A673 (cell line): ENCODE measurements at regions not wholly inside any gene's neighbourhood (a gene's known extent, or its start where the extent isn't known, plus 50 kb on each side); places are given as distances from the start of the nearest gene placed in this dataset.

Experiments
- BruUV-seq: library from RNA; stranded (reverse); fragments of 400-500 nt; replicated peaks from 2 replicates; lab custom pipeline; 2021; lab: Mats Ljungman, UMichigan
- CTCF ChIA-PET: fragments of 300-600 bp; sonication (Branson Sonifier 250); formaldehyde crosslinking; loops from one replicate; lab custom pipeline; 2022; ENCODE audit warnings: antibody characterized with exemption; lab: Charles Lee
- POLR2A ChIA-PET: fragments of 300-600 bp; sonication (Branson Sonifier 250); formaldehyde crosslinking; loops from one replicate; lab custom pipeline; 2022; ENCODE audit warnings: antibody characterized with exemption; ENCODE audit not compliant: low non-redundant PET; lab: Charles Lee
- DNase-seq: peaks from one replicate; pipeline ENCODE4 v3.0.0-alpha.2; 2015; ENCODE audit warnings: low spot score
- H3K27ac ChIP-seq: fragments of 200-600 bp; sonication (generic); 2 replicates; pipeline ENCODE4 v1.5.1; 2016; ENCODE audit warnings: mixed run types, low read depth, mild to moderate bottlenecking, mixed read lengths, antibody characterized with exemption, low read length; ENCODE audit not compliant: poor library complexity, severe bottlenecking
- H3K27me3 ChIP-seq: fragments of 200-600 bp; sonication (generic); replicated peaks from 2 replicates; pipeline ENCODE4 v1.6.1; 2017; ENCODE audit warnings: mixed run types, low read depth, mild to moderate bottlenecking, mixed read lengths, antibody characterized with exemption, low read length; ENCODE audit not compliant: insufficient read depth, poor library complexity
- H3K36me3 ChIP-seq: fragments of 200-600 bp; sonication (generic); 2 replicates; pipeline ENCODE4 v1.6.1; 2016; ENCODE audit warnings: mixed run types, mild to moderate bottlenecking, mixed read lengths, antibody characterized with exemption, low read length; ENCODE audit not compliant: insufficient read depth, poor library complexity, severe bottlenecking
- H3K4me1 ChIP-seq: fragments of 200-600 bp; sonication (generic); 2 replicates; pipeline ENCODE4 v1.6.1; 2017; ENCODE audit warnings: mixed run types, mild to moderate bottlenecking, mixed read lengths, antibody characterized with exemption, low read length; ENCODE audit not compliant: insufficient read depth, poor library complexity, severe bottlenecking
- H3K4me3 ChIP-seq: fragments of 200-600 bp; sonication (generic); 2 replicates; pipeline ENCODE4 v1.5.1; 2016; ENCODE audit warnings: low read depth, mixed run types, mild to moderate bottlenecking, mixed read lengths, low read length; ENCODE audit not compliant: poor library complexity, severe bottlenecking
- H3K9me3 ChIP-seq: fragments of 200-600 bp; sonication (generic); 2 replicates; pipeline ENCODE4 v1.6.1; 2016; ENCODE audit warnings: mixed run types, low read depth, mild to moderate bottlenecking, mixed read lengths, antibody characterized with exemption, low read length; ENCODE audit not compliant: poor library complexity, severe bottlenecking
- CTCF ChIP-seq: fragments of 300-800, 200-600 bp; sonication (generic); conservative IDR thresholded peaks from 2 replicates; pipeline ENCODE4 v1.5.1; 2017; ENCODE audit warnings: low read depth, mild to moderate bottlenecking, antibody characterized with exemption, low read length, moderate library complexity, mixed read lengths
- EZH2 ChIP-seq: fragments of 200-600 bp; sonication (generic); IDR thresholded peaks from 2 replicates; pipeline ENCODE4 v1.6.1; 2017; ENCODE audit warnings: borderline replicate concordance, low read depth, mild to moderate bottlenecking, mixed read lengths, antibody characterized with exemption, low read length; ENCODE audit not compliant: poor library complexity, severe bottlenecking
- intact Hi-C: fragments of 100-400 bp; cut with micrococcal nuclease; formaldehyde crosslinking; loops from one replicate; pipeline ENCODE4 v1.10.0; 2022; ENCODE audit not compliant: unreplicated experiment

- no peak for TF ChIP-seq EZH2
- no peak for TF ChIP-seq CTCF
- ChIA-PET POLR2A (no interaction called here), CTCF (no interaction called here)
- intact Hi-C loops = loop anchor here (10.0 kb wide), 1 partner anchor 58 kb away; no protein-coding TSS in a partner anchor
- Histone ChIP-seq H3K27me3 (no peaks in the 10 kb centered on the region), H3K9me3 (no peaks in the 10 kb centered on the region), H3K4me3 (no peak overlapping the region), H3K36me3 (no peaks in the 10 kb centered on the region), H3K4me1 (no peaks in the 10 kb centered on the region), H3K27ac (no peak overlapping the region)
- DNase-seq = no peak
- BruUV-seq = no TSS peak
Measured at GRCh38 chrX:124476562-124476961, 130.2 kb downstream of the SH2D1A start.

GRCh38 chrX:124478046-124478445 lies 131.7 kb downstream of the SH2D1A start:
- Histone ChIP-seq H3K36me3 (no peaks in the 10 kb centered on the region), H3K4me1 (no peaks in the 10 kb centered on the region), H3K27ac (no peak overlapping the region), H3K9me3 (no peaks in the 10 kb centered on the region), H3K4me3 (no peak overlapping the region), H3K27me3 (no peaks in the 10 kb centered on the region)
- intact Hi-C loops = loop anchor here (10.0 kb wide), 1 partner anchor 57 kb away; no protein-coding TSS in a partner anchor
- no peak for DNase-seq
- ChIA-PET POLR2A (no interaction called here), CTCF (no interaction called here)
- no peak for TF ChIP-seq EZH2
- no peak for TF ChIP-seq CTCF
- no TSS peak for BruUV-seq

- no peaks in the 10 kb centered on the region for H3K36me3 ChIP-seq
- intact Hi-C loops = no loop called here
- no peaks in the 10 kb centered on the region for H3K4me1 ChIP-seq
- no peak for DNase-seq
- H3K27me3 ChIP-seq = no peaks in the 10 kb centered on the region
- no TSS peak for BruUV-seq
- ChIA-PET CTCF (no interaction called here), POLR2A (no interaction called here)
- TF ChIP-seq CTCF = no peak
- no peak for TF ChIP-seq EZH2
- no peak overlapping the region for H3K27ac ChIP-seq
- H3K9me3 ChIP-seq = no peaks in the 10 kb centered on the region
- no peak overlapping the region for H3K4me3 ChIP-seq
Measured at GRCh38 chrX:124488412-124489161, 142.2 kb downstream of the SH2D1A start.
